Parathyroid adenoma (tissue), 2 donors: ENCODE measurements at regions not wholly inside any gene's neighbourhood (a gene's known extent, or its start where the extent isn't known, plus 50 kb on each side); places are given as distances from the start of the nearest gene placed in this dataset.

Source experiments
- H2AFZ ChIP-seq: fragments of 300-600 bp; sonication (generic); one replicate; pipeline ENCODE4 v1.7.0; 2017; ENCODE audit warnings: antibody characterized with exemption, mild to moderate bottlenecking
- H3K27ac ChIP-seq: fragments of 300-600 bp; sonication (generic); one replicate; pipeline ENCODE4 v1.7.0; 2017
- H3K27me3 ChIP-seq: fragments of 300-600 bp; sonication (generic); one replicate; pipeline ENCODE4 v1.7.0; 2017; ENCODE audit warnings: low read length; ENCODE audit not compliant: control insufficient read depth, insufficient read depth
- H3K36me3 ChIP-seq: fragments of 300-600 bp; sonication (generic); one replicate; pipeline ENCODE4 v1.7.0; 2017; ENCODE audit warnings: low read length; ENCODE audit not compliant: control insufficient read depth, insufficient read depth
- H3K4me1 ChIP-seq: fragments of 300-600 bp; sonication (generic); one replicate; pipeline ENCODE4 v1.7.0; 2017; ENCODE audit warnings: control low read depth
- H3K4me2 ChIP-seq: fragments of 300-600 bp; sonication (generic); one replicate; pipeline ENCODE4 v1.7.0; 2017; ENCODE audit warnings: low read length
- H3K4me3 ChIP-seq: fragments of 300-600 bp; sonication (generic); one replicate; pipeline ENCODE4 v1.7.0; 2017; ENCODE audit warnings: low read depth, low read length
- H3K79me2 ChIP-seq: fragments of 300-600 bp; sonication (generic); one replicate; pipeline ENCODE4 v1.7.0; 2017; ENCODE audit warnings: control low read depth
- H3K9ac ChIP-seq: fragments of 300-600 bp; sonication (generic); one replicate; pipeline ENCODE4 v1.7.0; 2017; ENCODE audit warnings: mild to moderate bottlenecking
- H3K9me3 ChIP-seq: fragments of 300-600 bp; sonication (generic); one replicate; pipeline ENCODE4 v1.7.0; 2017; ENCODE audit warnings: low read length; ENCODE audit not compliant: control insufficient read depth
- CTCF ChIP-seq: fragments of 300-600 bp; sonication (generic); IDR thresholded peaks from one replicate; pipeline ENCODE4 v1.7.0; 2017; ENCODE audit warnings: antibody characterized with exemption, mild to moderate bottlenecking
- donor health status: primary hyperparathyroidism.

DNA sequence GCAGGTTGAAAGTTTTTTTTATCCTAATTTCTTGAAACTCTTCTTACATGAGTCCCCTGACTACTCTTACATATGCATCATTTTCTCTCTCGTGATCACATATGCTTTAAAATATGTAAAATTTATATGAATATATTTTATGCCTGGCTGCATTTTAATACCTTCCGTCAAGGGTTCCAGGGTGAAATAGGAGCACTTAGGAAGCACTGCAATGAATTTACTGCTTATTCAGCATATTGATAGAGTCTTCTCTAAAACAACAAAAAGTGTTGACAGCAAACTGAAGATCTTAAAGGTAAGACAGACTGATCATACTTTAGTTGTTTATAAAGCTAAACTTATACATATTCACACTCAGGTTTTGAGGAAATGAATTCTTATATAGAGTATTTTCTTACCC lies 1191.6 kb upstream of the CRIM1 start:
- H3K36me3 ChIP-seq = no peaks in the 10 kb centered on the region
- H3K79me2 ChIP-seq = no peaks in the 10 kb centered on the region
- no peak overlapping the region for H3K4me2 ChIP-seq
- no peak overlapping the region for H2AFZ ChIP-seq
- no peak overlapping the region for H3K4me3 ChIP-seq
- TF ChIP-seq CTCF = no peak
- no peak overlapping the region for H3K27ac ChIP-seq
- no peaks in the 10 kb centered on the region for H3K9me3 ChIP-seq
- no peak overlapping the region for H3K9ac ChIP-seq
- H3K27me3 ChIP-seq = no peaks in the 10 kb centered on the region
- no peaks in the 10 kb centered on the region for H3K4me1 ChIP-seq

DNA sequence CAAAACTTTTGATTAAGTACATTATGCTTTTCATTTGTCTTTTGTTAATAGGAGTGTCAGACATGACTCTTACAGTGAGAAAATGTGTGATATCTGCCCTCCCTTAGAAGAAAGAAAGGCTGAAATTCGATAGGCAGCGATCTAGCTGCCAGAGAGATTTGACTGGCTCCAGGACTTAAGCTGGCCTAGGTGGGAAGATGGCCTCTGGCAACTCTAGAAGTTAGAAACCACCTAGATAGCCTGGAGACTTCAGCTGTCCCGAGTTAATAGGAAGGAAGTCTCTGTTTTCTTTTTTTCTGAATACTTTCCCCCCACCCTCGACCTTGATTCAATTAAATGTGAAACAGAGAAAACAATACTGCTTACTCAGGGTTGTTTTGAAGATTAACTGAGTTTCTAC lies 1194.7 kb upstream of the CRIM1 start:
- Histone ChIP-seq H3K4me1 (no peaks in the 10 kb centered on the region), H2AFZ (no peak overlapping the region), H3K9ac (no peak overlapping the region), H3K27me3 (no peaks in the 10 kb centered on the region), H3K9me3 (no peaks in the 10 kb centered on the region), H3K27ac (no peak overlapping the region), H3K79me2 (no peaks in the 10 kb centered on the region), H3K4me3 (no peak overlapping the region), H3K4me2 (no peak overlapping the region), H3K36me3 (no peaks in the 10 kb centered on the region)
- TF ChIP-seq CTCF = no peak

- Histone ChIP-seq H3K36me3 (no peaks in the 10 kb centered on the region), H2AFZ (no peak overlapping the region), H3K4me1 (no peaks in the 10 kb centered on the region), H3K79me2 (no peaks in the 10 kb centered on the region), H3K4me3 (no peak overlapping the region), H3K9ac (no peak overlapping the region), H3K27me3 (no peaks in the 10 kb centered on the region), H3K4me2 (no peak overlapping the region), H3K27ac (no peak overlapping the region), H3K9me3 (no peaks in the 10 kb centered on the region)
- TF ChIP-seq CTCF = no peak
These were observed 1229.7 kb upstream of the CRIM1 start for GRCh38 chr2:35125871-35126270.

- Histone ChIP-seq H3K79me2 (no peaks in the 10 kb centered on the region), H3K9me3 (no peaks in the 10 kb centered on the region), H3K4me1 (no peaks in the 10 kb centered on the region), H3K4me3 (no peak overlapping the region), H3K4me2 (no peak overlapping the region), H3K9ac (no peak overlapping the region), H3K27ac (no peak overlapping the region), H2AFZ (no peak overlapping the region), H3K27me3 (no peaks in the 10 kb centered on the region), H3K36me3 (no peaks in the 10 kb centered on the region)
- no peak for TF ChIP-seq CTCF
These were observed 1230.3 kb upstream of the CRIM1 start for GRCh38 chr2:35125278-35125677.

DNA sequence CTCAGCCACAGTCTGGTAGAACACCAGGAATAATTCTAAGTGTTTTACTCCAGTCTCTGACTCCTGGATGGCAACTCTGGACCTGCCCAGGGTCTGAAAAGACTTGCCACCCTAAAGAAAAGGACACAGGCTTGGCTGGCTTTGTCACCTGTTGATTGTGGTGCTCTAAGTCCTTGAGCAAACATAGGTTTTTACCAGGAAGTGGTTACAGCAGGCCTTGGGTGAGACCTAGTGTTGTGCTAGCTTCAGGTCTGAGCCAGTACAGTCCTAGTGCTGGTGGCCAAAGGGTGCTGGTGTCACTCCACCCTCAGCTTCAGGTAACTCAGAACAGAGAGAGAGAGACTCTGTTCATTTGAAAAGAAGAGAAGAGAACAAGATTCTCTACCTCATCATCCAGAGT lies 1239.4 kb upstream of the CRIM1 start:
- Histone ChIP-seq H3K4me2 (no peak overlapping the region), H3K4me1 (no peaks in the 10 kb centered on the region), H3K79me2 (no peaks in the 10 kb centered on the region), H3K9me3 (no peaks in the 10 kb centered on the region), H3K4me3 (no peak overlapping the region), H3K36me3 (no peaks in the 10 kb centered on the region), H3K9ac (no peak overlapping the region), H2AFZ (no peak overlapping the region), H3K27me3 (no peaks in the 10 kb centered on the region), H3K27ac (no peak overlapping the region)
- TF ChIP-seq CTCF = no peak
